GM18511 (cell line): ENCODE measurements at regions not wholly inside any gene's neighbourhood (a gene's known extent, or its start where the extent isn't known, plus 50 kb on each side); places are given as distances from the start of the nearest gene placed in this dataset.
"Not testable (repeated sequence)": the region's sequence is repeated elsewhere in the genome, so short reads cannot be mapped to it uniquely, and the experiment has no call there.

ENCODE experiments used
- ATAC-seq: cut with Tn5 transposase; IDR thresholded peaks from one replicate; pipeline ENCODE4 v1.9.1; 2021; ENCODE audit warnings: mild to moderate bottlenecking, moderate library complexity; ENCODE audit not compliant: unreplicated experiment

DNA sequence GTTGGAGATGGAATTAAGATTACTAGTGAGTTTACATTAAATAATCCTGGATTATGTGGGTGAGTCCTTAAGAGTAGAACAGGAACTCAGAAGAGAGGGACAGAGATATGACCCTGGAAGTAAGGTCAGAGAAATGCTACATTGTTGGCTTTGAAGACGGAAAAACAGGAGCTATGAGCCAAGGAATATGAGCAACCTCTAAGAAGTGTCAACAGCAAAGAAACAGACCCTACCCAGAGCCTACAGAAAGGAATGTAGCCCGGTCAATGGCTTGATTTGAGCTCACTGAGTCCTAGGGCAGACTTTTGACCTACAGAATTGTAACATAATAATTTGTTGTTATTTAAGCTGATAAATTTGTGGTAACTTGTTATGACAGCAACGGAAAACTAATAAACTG lies 304.9 kb downstream of the IPMK start:
- no peak for ATAC-seq

DNA sequence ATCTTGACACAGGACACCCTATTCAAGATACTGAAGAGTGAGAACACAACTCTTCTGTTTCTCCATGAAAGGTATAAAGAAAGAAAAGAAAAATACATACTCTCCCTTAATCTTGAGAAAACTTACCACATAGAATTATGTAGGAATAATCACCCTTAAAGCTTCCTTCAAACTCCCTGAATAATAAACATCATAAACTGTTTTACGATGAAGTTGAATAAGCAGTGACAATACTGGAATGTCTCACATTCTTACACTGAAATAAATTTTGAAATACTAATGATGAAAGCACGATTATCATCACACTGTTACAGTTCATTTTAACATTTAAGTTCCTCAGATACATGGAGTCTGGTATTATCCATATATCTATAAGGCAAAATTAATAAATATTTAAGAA lies 306.2 kb downstream of the IPMK start:
- ATAC-seq: no peak

DNA sequence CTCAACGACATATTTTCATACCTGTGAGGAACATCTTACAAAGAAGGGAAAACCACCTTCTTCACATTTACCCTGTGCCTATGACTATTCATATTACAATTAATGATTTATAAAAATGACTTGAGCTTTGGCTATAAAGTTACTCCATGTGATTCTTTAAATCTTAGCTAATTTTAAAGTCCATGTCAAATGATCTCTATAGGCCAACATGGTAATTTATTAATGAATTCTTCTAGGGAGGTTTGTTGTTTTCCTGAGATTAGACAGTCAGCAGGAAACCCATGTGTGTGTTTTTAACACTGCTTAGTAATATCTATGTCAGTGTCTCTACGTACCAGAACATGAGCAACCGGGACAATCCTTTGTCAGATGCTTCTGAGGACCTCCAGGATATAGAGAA lies 307.3 kb downstream of the IPMK start:
- no peak for ATAC-seq

DNA sequence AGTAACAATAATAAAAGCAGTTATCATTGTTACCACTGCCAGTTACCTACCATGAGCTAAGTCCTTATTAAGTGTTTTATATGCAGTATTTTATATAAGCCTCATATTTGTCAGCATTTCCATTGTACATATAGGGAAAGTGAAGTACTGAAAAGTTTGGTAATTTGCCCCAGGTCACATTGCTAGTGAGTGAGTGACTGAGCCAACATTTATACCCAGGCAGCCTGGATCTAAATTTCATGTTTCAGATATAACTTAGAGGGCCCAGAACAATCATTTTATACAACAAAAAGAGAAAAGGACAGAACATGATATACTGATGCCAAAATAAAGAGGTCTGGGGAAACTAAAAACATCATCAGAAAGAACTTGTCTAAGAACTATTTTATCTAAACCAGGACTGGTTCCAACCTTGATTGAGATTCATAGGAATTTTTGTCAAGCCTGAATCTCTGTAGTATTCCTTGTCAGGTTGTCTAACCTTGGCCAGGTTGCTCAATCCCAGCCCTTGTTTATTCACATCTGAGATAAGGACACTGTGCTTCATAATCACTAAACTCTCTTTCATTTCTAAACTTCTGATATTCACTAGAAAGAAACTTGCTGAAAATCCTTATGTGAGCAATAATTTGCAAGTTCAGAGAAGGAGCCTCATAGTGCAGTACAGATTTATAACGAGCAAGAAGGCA lies 308.2 kb downstream of the IPMK start:
- ATAC-seq: no peak

DNA sequence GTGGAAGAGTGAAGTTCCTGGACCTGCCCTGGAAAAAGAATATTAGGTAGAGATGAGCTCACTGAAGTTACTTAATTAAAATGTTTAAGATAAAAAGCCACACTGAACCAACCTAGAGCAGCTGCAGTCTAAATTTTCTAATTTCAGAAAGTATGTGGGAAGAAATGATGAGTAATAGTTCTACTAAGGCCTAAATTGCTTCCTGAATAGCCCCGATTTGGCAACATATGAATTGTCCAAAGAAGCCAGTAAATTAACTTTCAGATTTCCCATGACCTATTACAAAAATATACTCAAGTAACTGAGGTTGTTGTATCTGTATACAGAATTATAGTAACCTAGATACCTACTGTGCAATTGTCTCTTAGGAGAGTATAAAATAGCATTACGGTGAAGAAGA lies 312.6 kb downstream of the IPMK start:
- ATAC-seq: no peak

DNA sequence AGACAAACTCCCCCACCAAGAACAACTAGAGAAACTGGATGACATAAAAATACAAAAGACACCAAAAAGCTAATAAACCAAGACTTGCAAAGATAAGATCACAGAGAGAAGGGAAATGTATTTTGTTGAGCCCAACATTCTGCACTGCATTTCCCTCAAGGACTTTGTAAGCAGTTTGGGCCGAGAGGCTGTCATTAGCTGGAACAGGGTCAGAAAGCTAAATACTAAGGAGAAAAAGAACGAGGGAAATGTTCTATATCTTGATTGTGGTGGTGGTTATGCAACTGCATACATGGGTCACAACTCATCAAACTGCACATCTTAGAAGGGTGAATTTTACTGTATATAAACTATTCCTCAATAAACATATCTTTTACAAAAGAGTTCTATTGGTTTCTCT lies 315.0 kb downstream of the IPMK start:
- ATAC-seq: no peak

DNA sequence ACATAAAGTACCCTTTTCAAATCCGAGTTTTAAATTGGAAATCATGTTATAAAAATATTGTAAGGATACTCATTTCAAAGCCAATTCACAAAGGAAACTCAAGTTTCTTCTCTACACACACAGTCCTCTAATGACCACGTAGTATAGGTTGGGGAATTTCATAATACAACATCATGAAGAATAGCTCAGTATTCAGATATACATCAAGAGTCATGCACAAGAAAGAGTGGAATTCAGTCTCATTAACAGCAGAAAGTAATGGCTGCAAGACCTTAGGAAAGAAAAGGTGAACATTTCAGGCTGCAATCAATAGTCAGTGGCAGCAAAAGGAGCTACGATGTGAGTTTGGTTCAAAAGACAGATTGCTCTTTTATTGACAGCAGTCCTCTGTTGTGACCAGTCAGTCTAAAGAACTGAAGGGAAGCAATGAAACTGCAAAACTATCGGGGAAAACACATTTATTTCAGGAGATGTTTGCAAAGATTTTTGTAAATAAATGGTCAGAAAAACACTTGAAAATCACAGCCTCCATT lies 317.2 kb downstream of the IPMK start:
- no peak for ATAC-seq

DNA sequence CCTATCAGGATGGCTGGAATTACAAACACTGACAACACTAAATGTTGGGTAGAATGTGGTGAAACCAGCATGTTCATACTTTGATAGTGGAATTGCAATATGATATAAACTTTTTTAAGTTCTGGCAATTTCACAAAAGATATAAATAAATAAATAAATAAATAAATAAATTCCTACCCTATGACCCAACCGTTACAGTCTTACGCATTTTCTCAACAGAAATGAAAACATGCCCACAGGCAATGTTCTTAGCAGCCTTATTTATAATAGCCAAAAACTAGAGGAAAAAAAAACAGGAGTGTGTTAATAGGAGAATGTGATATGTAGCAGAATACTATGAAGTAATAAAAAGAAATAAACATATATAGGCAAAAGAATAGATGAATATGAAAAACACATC lies 318.9 kb downstream of the IPMK start:
- no peak for ATAC-seq

DNA sequence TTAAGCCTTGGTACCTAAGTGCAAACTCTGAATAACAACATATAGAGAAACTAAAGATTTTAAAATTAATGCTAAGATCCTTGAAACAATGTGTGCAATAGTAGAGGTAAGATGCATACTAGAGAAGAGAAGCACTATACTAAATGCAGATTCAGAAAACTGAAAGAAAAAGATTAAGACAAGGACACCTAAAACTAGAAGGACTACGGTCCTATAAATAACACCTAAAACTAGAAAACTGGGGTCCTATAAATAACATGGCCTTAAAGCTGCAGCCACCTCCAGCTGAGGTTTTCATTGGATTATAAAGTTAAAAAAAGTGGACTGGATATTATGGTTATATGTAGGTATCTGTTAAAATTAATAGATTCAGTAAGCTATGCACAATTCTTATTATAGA lies 320.9 kb downstream of the IPMK start:
- no peak for ATAC-seq

DNA sequence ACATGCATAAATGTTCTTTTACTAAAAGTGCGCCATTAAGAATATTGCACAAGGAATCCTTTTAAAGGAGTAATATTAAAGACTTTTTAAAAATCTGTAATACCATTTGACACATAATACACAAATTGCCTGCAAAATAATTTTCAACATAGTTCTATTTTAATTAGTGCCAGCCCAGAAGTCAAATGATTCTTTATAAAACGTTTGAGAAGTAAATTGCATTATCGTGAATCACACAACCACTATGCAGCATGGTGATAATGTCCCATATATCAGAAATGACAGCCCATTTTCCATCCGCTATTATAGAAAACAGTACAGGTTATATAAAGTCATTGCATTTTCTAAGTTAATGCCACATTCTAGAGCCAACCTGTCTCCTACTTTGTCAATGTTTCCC lies 324.0 kb downstream of the IPMK start:
- ATAC-seq: no peak

DNA sequence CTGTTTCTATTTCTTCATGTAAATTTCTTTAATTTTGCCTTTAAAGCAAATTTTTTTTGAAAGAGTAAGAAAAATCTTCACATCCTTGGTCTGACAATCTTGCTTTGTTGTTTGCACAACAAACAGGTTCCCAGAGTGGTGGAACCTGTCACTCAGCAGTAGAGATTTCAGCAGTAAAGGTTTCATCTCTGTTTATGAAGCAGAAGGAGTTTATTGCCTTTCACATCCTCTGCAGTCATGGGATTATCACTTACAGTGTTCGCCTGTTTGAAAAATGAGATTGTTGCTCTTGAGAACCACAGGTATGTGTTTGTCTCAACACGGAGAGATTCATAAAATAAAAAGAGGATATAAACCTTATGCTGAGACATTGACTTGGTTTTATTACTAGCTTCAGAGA lies 342.6 kb downstream of the IPMK start:
- no peak for ATAC-seq

DNA sequence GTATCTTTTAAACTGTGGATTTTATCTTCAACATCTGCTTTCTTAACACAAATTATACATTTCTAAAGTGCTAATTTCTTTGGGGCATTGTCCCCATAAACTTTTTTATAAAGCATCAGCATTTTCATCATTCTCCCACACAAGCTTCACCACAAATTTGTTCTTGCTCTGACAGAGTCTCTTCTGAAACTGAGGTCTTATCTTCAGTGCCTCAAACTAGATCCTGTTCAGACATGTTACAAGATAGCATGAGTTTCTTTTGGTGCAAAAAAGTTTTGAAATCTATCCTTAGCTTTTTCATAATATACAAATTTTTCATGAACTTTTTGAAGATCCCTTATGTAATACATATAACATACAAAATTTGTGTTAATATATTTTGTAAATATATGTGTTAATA lies 346.6 kb downstream of the IPMK start:
- no peak for ATAC-seq

DNA sequence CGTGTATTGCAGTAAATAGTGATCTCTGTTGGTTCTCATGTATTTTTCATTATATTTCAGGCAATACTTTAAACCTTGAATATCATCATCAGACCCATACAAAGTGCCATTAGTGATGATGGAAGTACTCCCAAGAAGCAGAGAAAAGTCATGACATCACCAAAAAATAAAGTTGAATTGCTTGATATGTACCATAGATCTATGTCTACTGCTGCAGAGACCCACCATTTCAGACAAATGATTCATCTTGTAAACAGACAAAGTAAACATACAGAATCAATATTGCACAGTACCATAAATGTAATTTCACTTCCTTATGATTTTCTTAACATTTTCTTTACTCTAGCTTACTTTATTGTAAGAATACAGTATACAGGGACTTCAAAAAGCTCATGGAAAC lies 347.8 kb downstream of the IPMK start:
- ATAC-seq: no peak

DNA sequence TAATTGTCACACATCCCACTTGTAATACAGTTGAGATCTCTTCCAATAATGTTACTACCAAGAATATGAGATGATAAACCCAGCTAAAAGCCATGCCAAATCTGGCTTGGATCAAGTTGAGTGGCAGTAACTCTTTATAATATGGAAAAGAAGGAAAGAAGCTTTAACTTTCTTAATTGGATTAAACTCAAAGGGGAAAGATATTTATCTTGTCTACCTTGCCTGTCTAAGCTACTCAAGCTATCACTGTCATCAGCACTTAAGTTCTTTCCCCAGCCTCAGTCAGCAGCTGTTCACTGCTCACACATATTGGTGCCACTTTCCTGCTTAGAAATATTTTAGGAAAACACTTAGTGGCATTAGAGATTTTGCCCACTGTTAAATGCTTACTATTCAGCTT lies 350.7 kb downstream of the IPMK start:
- ATAC-seq: no peak

DNA sequence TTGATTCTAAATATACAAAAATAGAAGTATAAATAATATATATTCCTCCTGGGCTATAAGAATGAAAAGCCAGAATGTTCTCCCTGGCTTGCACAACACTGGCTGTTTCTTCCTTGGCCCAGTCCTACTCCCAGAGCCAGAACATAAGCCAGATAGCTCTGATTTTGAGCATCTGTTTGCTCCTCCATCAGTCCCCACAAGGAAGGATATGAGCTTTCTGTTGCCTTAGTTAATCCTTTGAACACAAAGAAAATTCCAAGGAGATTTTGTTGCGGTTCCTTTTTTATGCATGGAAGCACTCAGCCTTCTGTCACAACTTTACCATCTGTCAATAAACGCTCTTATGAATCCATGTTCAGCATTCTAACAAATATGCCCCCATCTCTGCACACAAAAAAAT lies 361.8 kb downstream of the IPMK start:
- no peak for ATAC-seq

DNA sequence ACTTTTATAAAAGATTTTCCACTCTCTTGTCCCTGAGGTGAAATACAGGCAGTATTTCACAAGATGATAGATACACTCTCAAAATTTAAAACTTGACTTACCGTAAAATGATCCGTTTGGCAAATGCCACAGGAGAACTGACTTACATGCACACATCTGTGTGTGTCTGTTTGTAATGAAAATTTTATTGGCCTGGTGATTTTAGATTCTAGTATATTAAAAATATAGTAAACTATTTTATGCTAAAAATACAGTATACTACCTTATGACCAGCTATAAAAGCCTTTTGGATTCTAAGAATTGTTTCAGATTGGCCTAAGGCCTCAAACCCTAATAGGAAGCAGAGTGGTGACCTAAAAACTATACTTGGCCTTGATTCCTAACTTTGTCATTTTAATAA lies 362.7 kb downstream of the IPMK start:
- no peak for ATAC-seq

DNA sequence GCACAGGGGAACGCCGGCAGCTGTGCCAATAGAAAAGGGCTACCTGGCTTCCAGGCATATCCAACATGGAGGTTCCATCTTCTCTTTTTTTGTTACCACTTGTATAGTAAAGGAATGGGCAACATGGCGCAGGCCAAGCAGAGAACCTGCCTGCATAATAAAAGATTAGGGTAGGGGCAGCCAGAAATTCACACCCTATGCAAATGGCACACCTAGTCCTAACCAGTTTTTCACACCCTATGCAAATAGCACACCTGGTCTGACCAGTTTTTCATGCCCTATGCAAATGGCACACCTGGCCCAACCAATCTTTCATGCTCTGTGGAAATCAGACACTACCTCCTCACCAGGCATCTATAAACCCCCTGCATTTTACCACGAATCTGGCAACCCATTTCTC lies 369.5 kb downstream of the IPMK start:
- ATAC-seq: no peak

DNA sequence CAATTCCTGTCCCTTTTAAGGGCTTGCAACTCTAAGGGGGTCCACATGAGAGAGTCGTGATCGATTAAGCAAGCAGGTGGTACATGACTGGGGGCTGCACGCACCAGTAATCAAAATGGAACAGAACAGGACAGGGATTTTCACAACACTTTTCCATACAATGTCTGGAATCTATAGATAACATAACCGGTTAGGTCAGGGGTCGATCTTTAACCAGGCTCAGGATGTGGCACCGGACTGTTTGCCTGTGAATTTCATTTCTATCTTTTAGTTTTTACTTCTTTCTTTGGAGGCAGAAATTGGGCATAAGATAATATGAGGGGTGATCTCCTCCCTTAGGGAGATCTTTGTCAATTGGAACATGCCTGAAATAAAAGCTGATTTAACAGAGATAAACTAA lies 370.1 kb downstream of the IPMK start:
- ATAC-seq: no peak

DNA sequence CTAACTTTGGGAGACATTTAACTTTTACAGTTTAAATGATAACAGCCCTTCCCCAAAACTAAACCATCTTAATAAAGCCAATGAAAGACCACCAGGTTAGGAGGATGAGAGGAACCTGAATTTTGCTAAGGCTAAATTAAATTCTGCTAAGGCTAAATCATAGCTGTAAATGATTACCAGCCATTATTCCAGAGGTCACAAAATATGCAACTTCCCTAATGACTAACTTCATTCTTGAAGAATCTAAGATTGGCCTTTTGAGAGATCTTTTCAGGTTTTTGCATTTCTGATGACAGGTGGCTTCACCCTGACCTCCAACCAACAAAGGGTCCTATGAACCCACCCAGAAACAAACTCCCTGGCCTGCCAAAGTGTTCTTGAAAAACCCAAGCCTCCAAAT lies 373.3 kb downstream of the IPMK start:
- no peak for ATAC-seq

DNA sequence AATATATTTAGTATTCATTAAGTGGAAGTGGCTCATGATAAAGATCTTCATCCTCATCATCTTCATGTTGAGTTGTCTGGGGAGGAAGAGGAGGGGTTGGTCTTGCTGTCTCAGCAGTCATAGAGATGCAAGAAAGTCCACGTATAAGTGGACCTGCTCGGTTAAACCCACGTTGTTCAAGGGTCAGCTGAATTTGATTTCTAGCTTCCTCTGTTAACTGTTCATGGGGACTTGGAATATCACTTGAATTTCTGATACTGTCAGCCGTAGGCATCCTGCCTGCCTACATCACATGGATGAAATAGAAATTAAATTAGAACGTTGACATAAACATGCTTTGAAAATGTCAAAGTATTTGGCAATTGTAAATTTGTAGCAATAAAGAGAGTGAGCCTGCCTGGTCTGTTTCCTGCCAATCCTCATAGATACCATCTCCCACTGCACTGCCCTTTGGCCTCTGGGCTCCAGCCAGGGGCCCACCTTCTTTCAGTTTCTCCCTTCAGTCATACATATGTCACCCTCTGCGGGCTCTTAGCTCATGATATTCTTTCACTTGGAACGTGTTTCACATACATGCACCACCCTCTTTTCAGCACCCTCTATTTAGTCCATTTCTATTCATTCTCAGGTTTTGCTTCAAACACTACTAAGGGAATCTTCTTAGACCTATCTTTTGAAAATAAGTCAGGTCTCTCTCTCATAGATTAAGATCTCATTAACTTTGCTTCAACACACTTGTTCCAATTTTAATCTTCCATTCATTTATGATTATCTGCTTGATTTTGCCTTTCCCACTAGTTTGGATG lies 376.3 kb downstream of the IPMK start:
- ATAC-seq: peak; percentile 85

DNA sequence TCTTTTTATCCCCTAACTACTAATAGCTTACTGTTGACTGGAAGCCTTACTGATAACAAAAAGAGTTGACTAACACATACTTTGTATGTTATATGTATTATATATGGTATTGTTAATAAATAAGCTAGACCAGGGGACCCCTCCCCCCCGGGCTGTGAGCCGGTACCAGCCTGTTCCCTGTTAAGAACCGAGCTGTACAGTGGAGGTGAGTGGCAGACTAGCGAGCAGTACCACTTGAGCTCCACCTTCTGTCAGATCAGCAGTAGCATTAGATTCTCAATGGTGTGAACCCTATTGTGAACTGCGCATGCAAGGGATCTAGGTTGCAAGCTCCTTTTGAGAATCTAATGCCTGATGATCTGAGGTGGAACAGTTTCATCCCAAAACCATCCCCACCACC lies 377.0 kb downstream of the IPMK start:
- ATAC-seq: no peak

DNA sequence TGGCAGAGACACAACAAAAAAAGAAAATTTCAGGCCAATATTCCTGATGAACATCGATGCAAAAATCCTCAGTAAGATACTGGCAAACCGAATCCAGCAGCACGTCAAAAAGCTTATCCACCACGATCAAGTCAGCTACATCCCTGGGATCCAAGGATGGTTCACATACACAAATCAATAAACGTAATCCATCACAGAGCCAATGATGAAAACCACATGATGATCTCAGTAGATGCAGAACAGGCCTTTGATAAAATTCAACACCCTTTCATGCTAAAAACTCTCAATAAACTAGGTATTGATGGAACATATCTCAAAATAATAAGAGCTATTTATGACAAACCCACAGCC lies 382.1 kb downstream of the IPMK start:
- not testable (repeated sequence) for ATAC-seq
